GM19452 (cell line): ENCODE measurements at regions not wholly inside any gene's neighbourhood (a gene's known extent, or its start where the extent isn't known, plus 50 kb on each side); places are given as distances from the start of the nearest gene placed in this dataset.

Experiments
- ATAC-seq: cut with Tn5 transposase; IDR thresholded peaks from one replicate; pipeline ENCODE4 v1.9.1; 2021; ENCODE audit not compliant: unreplicated experiment

DNA sequence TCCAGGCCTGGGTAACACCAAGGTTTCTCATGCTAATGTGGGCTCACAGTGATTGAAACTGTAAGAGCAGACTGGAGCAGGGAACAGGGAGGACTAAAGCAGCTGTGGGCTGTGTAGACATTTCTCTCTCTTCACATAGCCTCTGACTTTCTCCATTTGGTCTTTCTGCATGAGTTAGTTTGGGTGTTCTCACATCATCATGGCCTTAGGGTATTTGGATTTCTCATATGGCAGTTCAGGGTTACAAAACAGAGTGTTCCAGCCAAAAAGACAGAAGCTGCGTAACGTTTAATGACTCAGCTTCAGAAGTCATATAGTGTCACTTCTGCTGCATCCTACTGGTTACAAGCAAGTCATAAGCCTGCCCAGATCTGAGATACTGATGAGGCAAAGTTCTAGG is 52.0 kb upstream of the OSBPL8 start:
- no peak for ATAC-seq

DNA sequence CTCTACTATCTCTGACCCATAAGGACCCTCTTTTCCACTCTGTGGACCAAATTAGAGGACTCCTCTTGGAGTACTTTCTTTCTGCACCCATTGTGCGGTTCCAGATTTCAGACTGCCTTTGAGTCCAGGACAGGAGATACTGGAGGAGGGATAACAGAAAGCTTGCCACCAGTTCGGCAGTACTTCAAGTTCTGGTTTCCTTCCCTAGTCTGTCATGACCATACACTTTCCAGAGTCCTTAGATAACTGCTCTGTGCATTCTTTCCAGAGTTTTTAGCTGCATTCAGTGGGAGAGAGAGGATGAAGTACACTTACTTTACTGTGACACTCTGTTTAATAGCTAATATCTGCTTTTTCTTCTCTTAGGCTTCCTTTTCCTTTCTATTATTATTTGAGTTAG is 54.8 kb upstream of the OSBPL8 start:
- ATAC-seq: no peak

DNA sequence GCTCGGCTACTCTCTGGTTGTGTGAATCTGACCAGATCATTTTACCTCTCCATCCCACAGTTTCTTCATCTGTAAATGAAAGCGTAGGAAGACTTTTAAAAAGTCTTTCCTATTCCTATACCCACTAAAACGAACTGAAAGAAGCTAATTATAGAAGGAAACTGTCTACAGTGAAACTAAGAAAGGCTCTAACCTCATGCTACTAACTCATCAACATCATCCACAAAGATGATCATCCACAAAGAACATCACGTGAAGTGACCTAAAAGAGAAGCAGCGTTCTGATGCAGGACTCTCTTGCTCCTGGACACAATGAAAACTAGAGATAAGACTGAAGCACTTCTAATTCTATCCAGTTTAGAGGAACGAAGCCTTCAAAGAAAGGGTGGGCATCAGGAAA is 58.5 kb upstream of the OSBPL8 start:
- no peak for ATAC-seq

DNA sequence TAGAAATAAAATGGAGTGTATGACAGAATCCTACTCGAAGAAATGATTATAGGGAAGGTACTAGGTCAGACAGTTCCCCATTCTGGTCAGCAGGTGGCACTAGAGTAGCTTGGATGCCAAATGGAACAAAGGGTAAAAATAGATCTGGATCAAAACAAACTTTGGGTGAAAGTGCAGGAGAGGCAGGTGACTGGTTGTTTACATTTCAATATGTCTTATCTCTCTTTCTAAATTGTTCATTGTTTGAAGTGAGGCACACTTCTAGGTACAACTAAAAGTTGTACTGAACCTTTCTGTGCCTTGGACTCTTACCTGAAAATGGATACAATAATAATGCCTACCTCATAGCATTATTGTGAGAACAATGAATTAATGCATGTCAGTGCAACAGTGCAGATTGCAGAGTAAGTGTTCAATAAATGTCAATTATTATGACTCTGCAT is 62.0 kb upstream of the OSBPL8 start:
- ATAC-seq: peak; percentile 81

DNA sequence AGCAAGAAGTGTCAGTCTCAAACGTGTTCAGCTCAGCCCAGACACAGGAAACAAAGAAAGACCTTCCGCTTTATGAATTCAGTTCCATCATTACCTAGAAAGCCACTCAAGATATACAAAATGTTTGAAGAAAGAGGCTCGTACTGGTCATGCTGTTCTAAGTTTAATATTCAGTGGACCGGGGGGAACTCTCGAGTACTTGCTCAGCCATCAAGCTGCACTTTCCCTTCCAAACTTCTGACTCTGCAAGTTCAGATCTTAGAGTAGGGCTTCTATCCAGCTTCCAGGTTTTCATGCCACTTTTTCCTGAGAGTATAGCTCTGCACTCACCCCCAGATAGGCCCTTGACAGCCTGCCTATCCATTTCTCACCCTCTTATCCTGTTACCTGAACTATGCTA is 62.8 kb upstream of the OSBPL8 start:
- no peak for ATAC-seq

DNA sequence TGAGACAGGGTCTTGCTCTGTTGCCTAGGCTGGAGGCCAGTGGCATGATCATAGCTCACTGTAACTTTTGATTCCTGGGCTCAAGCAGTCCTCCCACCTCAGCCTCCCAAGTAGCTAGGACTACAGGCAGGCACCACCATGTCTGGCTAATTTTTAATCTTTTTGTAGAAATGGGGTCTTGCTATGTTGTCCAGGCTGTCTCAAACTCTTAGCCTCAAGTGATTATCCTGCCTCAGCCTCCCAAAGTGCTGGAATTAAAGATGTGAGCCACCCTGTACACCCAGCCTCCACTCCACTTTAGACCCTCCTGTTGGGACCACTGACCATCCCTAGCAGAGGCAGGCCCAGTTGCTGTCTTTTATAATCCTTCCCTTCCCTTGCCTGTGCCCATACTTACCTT is 63.3 kb upstream of the OSBPL8 start:
- ATAC-seq: no peak

DNA sequence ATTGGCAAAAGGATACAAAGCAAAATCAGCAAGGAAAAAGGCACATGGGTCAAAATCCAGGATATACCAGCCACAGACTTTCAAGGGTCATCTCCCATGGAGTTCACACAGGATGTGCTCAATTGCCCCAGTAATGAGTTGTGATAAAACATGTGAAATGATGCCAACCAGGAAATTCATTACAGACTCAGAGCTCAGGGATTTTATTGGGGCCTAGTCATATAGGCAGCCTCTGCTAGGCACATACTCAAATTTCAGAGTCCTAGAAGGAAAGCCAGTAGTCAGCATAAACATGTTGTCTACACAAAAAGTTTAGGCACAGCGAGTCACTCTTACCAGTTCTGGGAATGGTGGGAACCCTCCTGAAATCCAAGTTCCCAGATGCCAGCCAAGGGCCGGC is 64.4 kb upstream of the OSBPL8 start:
- no peak for ATAC-seq

DNA sequence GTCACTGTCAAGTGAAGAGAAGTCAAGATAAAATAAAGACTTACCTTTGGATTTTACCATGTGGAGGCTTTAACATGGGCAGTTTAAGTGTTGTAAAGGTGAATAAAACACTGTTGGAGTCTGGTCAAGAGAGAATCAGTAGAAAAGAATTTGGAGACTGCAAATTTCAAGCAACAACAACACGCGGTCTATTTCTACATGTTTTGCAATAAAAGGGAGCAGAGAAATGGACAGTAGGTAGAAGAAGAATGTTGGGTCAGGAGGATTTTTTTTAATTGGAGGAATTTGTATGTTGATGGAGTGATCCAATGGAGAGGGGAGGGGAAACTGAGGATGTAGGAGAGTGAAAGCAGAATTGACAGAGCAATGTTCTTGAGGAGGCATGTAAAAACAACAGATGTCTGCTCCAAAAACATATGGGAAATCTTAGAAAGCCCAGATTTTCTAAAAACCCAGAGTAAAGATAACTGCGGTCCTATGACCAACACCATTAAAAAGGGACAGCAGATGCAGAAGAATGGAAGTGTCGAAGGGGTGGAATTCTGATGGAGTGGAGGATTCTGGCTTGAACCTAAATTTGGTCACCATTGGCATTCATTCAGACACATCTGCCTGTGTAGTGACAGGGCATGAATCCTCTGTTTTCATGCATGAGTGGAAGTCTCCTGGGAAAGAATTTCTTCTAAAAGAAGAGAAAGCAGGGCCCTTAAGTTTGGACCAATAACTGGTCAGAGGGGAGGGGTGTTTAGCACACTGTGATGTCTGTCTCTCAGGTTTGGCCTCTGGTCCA is 68.0 kb upstream of the OSBPL8 start:
- no peak for ATAC-seq

DNA sequence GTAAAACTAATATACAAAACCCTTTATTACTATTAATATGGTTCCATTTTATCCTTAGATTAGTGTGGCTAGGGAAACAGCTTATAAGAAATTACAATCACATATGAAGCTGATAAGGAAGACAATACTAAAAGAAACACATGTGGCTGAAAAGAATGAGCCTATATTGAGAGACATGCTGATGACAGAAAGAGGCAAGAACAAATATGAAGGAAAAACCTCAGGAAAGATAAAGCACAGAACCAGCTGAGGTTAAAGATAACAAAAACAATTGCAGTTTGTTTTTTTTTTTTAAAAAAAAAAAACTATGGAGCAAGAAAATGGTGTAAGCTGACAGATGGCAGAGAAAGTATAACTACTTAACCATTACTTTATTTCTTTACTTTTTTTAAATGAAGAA is 69.2 kb upstream of the OSBPL8 start:
- no peak for ATAC-seq

DNA sequence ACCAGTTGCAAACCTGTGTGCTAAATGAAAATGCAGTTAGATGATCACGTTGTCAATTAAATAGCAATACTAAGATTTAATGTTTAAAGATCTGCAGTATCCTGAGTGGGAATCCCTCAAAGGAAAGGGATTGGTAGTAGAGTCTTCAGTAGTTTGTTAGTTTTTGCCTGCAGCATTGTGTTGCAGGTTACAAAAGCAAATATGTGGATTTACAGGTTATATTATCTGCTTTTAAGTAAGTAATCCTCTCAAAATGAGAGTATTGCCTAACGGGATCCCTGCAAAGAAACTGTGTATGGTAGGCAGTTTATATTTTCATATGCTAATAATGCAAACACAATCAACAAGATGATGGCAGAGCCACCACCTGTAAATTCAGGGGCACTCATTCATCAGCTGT is 72.2 kb upstream of the OSBPL8 start:
- no peak for ATAC-seq

DNA sequence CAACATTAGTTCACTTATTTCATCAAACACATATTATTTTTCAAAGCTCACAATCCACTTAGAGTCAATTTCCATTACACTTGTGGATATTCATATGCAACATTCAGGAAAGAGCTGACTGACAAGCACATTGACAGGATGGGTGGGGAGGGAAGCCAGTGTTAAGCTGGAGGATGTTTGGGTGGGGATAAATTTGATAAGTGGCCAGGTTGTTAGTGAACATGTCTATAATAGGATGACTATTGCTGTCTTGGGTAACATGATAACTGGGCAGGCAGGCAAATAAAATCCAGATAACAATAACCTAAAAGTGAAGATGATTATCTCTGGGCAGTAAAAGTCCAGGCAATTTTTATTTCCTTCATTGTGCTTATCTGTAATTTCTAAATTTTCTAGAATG is 73.8 kb upstream of the OSBPL8 start:
- ATAC-seq: no peak

DNA sequence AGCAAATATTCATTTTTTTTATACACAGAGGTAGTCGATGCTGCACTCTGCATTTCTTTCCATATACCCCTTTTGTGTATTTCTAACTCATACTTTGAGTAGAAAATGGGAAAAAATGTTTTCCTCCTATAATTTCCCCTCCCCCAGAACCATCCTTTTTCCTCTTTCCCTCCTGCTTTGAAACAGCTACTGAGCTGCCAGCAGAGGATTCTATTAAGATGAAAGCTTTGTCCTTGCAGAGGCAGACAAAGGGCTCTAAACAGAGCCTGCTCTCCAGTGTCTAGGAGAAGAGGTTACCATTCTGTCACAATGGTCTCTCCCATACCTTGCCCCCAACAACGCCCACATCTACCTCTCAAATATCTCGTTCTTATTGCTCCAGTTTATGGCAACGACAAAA is 74.6 kb upstream of the OSBPL8 start:
- ATAC-seq: no peak

DNA sequence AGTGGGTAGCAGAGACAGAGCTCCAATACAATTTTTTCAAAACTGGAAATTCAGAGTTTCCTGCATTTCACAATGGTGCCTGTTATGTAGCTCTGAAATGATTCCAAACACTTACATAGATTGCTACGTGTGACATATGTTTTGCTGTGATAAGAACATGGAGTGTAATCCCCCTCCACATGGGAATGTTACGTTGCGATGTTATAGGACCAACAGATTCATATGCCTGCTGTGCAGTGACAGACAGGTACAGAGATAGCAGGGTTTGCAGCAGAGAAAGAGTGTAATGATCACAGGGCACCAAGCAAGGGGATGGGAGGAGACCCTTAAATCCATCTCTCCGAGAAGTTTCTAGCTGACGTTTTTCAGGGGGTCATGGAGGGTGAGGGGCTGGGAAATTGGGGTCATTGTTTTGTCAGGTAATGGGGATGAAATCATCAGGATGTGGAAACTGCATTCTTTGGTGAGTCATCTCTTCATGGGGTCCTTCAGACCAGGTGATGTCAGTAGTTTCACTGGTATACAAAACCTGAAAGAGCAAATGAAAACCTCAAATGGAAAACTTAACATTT is 76.6 kb upstream of the OSBPL8 start:
- ATAC-seq: no peak

DNA sequence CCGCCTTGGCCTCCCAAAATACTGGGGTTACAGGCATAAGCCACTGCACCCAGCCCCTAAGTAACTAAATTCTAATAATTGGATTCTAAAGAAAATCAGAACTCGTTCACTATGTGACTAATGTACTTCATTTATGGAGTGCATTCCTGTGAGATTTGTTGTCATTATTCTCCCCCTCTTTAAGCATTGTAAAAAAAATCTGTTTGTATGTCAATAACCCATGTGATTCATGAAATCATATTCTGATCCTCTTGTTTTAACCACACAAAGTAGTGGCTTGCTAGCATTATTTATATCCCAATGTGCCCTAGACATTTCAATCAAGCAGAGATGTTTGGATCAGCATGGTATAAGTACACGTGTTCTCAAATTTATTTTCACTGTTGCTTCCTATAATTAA is 78.2 kb upstream of the OSBPL8 start:
- no peak for ATAC-seq

DNA sequence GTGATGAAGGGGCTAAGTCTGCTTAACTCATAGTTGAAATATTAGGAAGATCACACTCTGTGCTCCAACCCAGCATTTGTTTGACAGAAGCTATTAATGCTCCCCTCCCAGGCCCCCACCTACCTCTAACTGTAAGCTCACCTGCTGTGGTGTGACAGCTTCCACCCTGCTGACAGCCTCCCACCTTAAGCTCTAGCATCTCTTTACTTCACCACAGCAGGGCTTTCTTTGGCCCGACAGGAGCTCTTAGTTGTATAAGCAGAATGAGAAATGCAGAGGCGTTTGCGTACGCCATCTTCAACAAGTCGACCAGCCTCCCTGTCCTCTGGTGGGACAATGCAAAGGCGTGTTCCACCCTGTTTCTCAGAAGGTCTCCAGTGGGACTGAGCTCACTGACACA is 80.1 kb upstream of the OSBPL8 start:
- ATAC-seq: no peak

DNA sequence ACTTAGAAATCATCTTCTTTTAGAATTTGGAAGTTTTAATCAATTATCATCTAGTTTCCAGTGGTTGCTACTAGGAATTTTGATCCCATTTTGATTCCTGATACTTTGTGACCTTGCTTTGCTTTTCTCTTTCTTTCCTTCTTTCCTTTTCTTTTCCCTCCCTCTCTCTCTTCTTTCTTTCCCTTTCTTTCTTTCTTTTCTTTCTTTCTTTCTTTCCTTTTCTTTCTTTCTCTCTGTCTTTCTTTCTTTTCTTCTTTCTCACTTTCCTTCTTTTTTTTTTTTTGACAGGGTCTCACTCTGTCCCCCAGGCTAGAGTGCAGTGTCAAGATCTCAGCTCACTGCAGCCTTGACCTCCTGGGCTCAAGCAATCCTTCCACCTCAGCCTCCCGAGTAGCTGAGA is 81.5 kb upstream of the OSBPL8 start:
- no peak for ATAC-seq

DNA sequence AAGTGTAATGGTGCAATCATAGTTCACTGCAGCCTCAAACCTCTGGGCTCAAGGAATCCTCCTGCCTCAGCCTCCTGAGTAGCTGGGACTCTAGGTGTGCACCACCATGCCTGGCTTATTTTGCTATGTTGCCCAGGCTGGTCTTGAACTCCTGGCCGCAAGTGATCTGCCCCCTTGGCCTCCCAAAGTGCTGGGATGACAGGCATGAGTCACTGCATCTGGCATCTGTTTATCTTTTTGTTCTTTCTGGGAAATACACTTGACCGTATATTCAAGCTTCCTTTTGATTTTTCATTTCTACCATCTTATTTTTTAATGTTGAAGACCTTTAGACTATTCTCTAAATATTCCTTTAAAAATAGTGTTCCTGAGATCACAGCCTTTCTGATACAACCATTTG is 82.4 kb upstream of the OSBPL8 start:
- ATAC-seq: no peak

DNA sequence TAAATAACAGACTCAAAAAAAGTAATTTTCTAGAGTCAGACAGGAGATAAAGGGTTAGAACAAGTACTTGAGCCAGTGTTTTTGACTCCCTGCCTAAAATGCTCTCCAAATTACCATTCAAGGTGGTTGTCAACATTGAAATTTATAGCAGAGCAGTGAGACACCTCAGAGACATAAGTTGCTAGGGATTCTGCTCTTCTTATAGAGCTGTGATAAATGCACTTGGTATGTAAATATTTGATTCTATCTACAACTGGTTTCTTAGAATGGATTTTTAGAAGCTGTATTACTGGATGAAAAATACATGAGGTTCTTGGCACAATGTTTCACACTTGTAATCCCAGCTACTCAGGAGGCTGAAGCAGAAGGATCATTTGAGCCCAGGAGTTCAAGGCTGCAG is 83.9 kb upstream of the OSBPL8 start:
- ATAC-seq: no peak

DNA sequence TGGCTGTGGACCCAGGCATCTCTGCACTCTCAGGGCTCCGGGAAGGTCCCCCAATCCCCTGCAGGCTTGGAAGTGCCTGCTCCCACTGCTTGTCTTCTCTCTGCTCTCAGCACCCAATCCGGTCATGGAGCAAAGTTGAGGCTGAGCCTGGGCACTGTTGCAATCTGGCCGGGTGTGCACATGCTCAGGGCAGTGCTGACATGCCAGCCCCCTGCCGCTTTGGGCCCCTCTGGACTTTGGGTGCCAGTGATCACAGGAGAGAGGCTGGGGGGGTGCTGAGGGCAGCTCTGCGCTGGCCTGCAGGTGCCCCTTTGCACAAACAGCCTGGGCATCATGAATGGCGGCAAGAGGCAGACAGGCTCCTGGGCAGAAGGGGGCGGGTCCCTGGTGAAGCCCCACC is 85.4 kb upstream of the OSBPL8 start:
- ATAC-seq: no peak

DNA sequence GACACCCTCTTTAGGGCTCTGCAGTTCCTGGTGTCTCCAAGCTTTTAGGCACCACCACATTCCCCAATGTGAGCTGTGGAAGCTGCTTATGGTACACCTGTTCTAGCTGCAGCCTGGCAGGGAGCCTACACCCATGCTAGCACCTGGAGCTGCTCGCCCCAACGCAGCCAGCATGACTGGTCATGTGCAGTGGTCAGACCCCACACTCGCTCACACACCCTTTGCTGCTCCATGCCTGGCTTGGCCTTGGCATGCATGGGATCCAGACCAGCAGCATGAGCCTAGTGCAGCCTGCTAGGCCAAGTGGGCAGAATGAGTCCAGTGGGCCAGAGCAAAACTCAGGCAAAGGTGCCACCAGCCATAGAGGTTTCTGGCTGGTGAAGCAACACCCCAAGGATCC is 86.4 kb upstream of the OSBPL8 start:
- no peak for ATAC-seq

DNA sequence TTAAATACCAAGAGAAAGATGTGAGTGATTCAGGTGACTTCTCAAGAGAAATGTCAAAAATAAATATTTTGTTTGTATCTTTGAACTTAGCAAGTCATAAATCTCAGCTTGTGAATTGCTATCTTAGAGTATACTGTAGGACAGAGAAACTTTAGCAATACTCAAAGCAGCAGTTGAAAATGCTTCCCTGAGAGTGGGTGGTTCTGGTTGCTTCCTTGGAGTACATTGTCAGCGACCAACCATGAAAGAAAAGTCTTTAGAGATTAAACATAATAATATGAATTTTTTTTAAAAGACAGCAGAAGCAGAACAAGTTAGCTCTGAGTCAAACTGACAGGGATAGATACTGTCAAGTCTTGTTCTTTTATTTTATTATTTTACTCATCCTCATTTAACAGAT is 86.8 kb upstream of the OSBPL8 start:
- no peak for ATAC-seq

DNA sequence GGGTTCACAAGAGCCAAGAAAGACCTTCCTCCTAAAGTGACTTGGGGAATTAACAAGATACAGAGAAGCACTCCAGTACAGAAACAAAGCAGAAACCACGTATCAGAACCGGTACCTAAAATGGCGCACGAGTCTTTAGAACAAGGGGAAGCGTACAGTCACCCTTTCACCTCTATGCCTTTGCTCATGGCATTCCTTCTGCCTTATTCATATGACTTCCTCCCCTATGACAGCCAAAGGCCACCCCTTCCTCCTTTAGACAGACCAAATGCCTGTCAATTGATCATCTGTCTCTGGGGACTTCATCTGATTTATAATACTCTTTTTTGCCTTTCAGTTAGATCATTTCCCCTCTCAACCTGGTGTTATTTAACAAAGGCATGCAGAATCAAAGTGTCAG is 89.5 kb upstream of the OSBPL8 start:
- no peak for ATAC-seq

DNA sequence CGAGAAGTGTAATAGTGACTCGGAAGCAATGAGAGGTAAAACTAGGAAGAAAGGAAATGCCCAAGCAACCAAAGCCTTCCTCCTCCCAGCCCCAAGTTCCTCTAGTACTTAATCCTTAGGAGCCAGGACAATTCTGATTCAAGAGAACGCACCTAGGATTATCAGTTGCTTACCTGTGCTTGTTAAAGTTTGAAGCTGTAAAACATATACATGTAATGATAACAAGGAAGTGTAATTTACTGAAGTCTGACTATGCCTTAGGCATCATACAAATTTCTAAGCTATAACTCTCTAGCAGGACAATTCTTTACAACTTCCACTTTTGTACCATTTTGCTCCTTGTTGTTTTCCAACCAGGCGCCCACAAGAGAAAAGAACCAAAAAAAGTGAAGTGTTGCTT is 92.8 kb upstream of the OSBPL8 start:
- no peak for ATAC-seq
